ENCODE measurements at regions not wholly inside any gene's neighbourhood (a gene's known extent, or its start where the extent isn't known, plus 50 kb on each side); places are given as distances from the start of the nearest gene placed in this dataset.
A peak's percentile ranks its signal among the peaks of the same experiment; 100 is the strongest.
"Not testable (repeated sequence)": the region's sequence is repeated elsewhere in the genome, so short reads cannot be mapped to it uniquely, and the experiment has no call there.

- TF ChIP-seq, protein P1, sequence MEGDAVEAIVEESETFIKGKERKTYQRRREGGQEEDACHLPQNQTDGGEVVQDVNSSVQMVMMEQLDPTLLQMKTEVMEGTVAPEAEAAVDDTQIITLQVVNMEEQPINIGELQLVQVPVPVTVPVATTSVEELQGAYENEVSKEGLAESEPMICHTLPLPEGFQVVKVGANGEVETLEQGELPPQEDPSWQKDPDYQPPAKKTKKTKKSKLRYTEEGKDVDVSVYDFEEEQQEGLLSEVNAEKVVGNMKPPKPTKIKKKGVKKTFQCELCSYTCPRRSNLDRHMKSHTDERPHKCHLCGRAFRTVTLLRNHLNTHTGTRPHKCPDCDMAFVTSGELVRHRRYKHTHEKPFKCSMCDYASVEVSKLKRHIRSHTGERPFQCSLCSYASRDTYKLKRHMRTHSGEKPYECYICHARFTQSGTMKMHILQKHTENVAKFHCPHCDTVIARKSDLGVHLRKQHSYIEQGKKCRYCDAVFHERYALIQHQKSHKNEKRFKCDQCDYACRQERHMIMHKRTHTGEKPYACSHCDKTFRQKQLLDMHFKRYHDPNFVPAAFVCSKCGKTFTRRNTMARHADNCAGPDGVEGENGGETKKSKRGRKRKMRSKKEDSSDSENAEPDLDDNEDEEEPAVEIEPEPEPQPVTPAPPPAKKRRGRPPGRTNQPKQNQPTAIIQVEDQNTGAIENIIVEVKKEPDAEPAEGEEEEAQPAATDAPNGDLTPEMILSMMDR (IDR thresholded peaks at IDR 0.05) = no peak
- DNase-seq (ENCODE audit: low spot score) (no peak), ATAC-seq (ENCODE audit: low FRiP score) (peak; percentile 57)
These were observed 447.8 kb upstream of the TOM1L1 start for GRCh38 chr17:54452666-54453348.

- DNase-seq (ENCODE audit: low spot score) (no peak), ATAC-seq (ENCODE audit: low FRiP score) (no peak)
- TF ChIP-seq, protein P1 (IDR thresholded peaks at IDR 0.05) = no peak
These were observed 445.3 kb upstream of the TOM1L1 start for GRCh38 chr17:54455251-54455868.

- not testable (repeated sequence) for ATAC-seq (ENCODE audit: low FRiP score); DNase-seq (ENCODE audit: low spot score)
These were observed 435.2 kb upstream of the TOM1L1 start for GRCh38 chr17:54465443-54465842.

- ATAC-seq (ENCODE audit: low FRiP score) (no peak), DNase-seq (ENCODE audit: low spot score) (no peak)
- TF ChIP-seq, protein P1 (IDR thresholded peaks at IDR 0.05) = no peak
These were observed 433.8 kb upstream of the TOM1L1 start for GRCh38 chr17:54466875-54467274.

- no peak for ATAC-seq (ENCODE audit: low FRiP score)
- no peak for DNase-seq (ENCODE audit: low spot score)
- TF ChIP-seq, protein P1 (IDR thresholded peaks at IDR 0.05) = no peak
These were observed 417.8 kb upstream of the TOM1L1 start for GRCh38 chr17:54482843-54483242.

GRCh38 chr17:54493691-54494090, 407.0 kb upstream of the TOM1L1 start:
- DNase-seq (ENCODE audit: low spot score) = no peak
- TF ChIP-seq, protein P1 (IDR thresholded peaks at IDR 0.05) = no peak
- ATAC-seq (ENCODE audit: low FRiP score) = no peak

GRCh38 chr17:54494721-54495715, 405.6 kb upstream of the TOM1L1 start:
- no peak for DNase-seq (ENCODE audit: low spot score)
- no peak for ATAC-seq (ENCODE audit: low FRiP score)
- TF ChIP-seq, protein P1 (IDR thresholded peaks at IDR 0.05) = no peak

All from omental fat pad (tissue), 3 donors.